HL-60 (cell line): ENCODE measurements at regions not wholly inside any gene's neighbourhood (a gene's known extent, or its start where the extent isn't known, plus 50 kb on each side); places are given as distances from the start of the nearest gene placed in this dataset.

Experiments
- DNase-seq, 2 experiments: peaks; one replicate each; pipeline ENCODE4 v3.0.0-alpha.2; 2010 to 2020; ENCODE audit warnings: low read depth in 1 of 2, low spot score in 1 of 2
- H3K27ac ChIP-seq: fragments of 250-450 bp; sonication (Bioruptor Pico); replicated peaks from 2 replicates; pipeline ENCODE4 v1.5.1; 2020; ENCODE audit warnings: mild to moderate bottlenecking, moderate library complexity
- H3K27me3 ChIP-seq: fragments of 250-450 bp; sonication (Bioruptor Pico); 2 replicates; pipeline ENCODE4 v1.5.1; 2021; ENCODE audit warnings: mild to moderate bottlenecking, moderate library complexity; ENCODE audit not compliant: insufficient read depth, poor library complexity, severe bottlenecking
- H3K4me3 ChIP-seq: replicated peaks from 2 replicates; pipeline ENCODE4 v1.5.1; 2011; ENCODE audit warnings: mild to moderate bottlenecking, control low read depth, low read length; ENCODE audit not compliant: insufficient read depth
- CTCF ChIP-seq: IDR thresholded peaks from one replicate; pipeline ENCODE4 v1.5.1; 2011; ENCODE audit warnings: low read length, control low read depth, inconsistent platforms; ENCODE audit not compliant: insufficient read depth
- GABPA ChIP-seq: IDR thresholded peaks from 2 replicates; pipeline ENCODE4 v1.6.1; 2012; ENCODE audit warnings: low read depth
- POLR2AphosphoS5 ChIP-seq: IDR thresholded peaks from 2 replicates; pipeline ENCODE4 v1.6.1; 2012; ENCODE audit warnings: low read depth
- REST ChIP-seq: IDR thresholded peaks from 2 replicates; pipeline ENCODE4 v1.6.1; 2012; ENCODE audit warnings: low read depth; ENCODE audit not compliant: insufficient replicate concordance
- SPI1 ChIP-seq: IDR thresholded peaks from 2 replicates; pipeline ENCODE4 v1.6.1; 2012; ENCODE audit warnings: low read depth, mild to moderate bottlenecking, borderline replicate concordance

GRCh38 chr10:53005612-53006345, 233.2 kb upstream of the MBL2 start:
- TF ChIP-seq GABPA (no peak), SPI1 (no peak), POLR2AphosphoS5 (no peak)
- Histone ChIP-seq H3K27me3 (no peaks in the 10 kb centered on the region), H3K4me3 (no peak overlapping the region), H3K27ac (no peak overlapping the region)
- DNase-seq, result no peak

GRCh38 chr10:53003094-53003493, 230.5 kb upstream of the MBL2 start:
- Histone ChIP-seq H3K27me3 (no peaks in the 10 kb centered on the region), H3K27ac (no peak overlapping the region), H3K4me3 (no peak overlapping the region)
- TF ChIP-seq POLR2AphosphoS5 (no peak), REST (no peak), GABPA (no peak), CTCF (no peak), SPI1 (no peak)
- DNase-seq, result no peak

- no peak for DNase-seq
- no peak overlapping the region for H3K27ac ChIP-seq
- TF ChIP-seq CTCF (no peak), GABPA (no peak), REST (no peak), SPI1 (no peak), POLR2AphosphoS5 (no peak)
- no peak overlapping the region for H3K4me3 ChIP-seq
- no peaks in the 10 kb centered on the region for H3K27me3 ChIP-seq
Measured at GRCh38 chr10:52999681-53000080, 227.1 kb upstream of the MBL2 start.

GRCh38 chr10:52999258-52999657, 226.7 kb upstream of the MBL2 start:
- Histone ChIP-seq H3K4me3 (no peak overlapping the region), H3K27me3 (no peaks in the 10 kb centered on the region), H3K27ac (no peak overlapping the region)
- no peak for DNase-seq
- TF ChIP-seq REST, result no peak
- TF ChIP-seq SPI1, result no peak
- TF ChIP-seq CTCF, result no peak
- no peak for TF ChIP-seq POLR2AphosphoS5
- no peak for TF ChIP-seq GABPA
